OCI-LY7 (cell line): ENCODE measurements at regions not wholly inside any gene's neighbourhood (a gene's known extent, or its start where the extent isn't known, plus 50 kb on each side); places are given as distances from the start of the nearest gene placed in this dataset.
A peak's percentile ranks its signal among the peaks of the same experiment; 100 is the strongest.

Source experiments
- BruUV-seq: library from RNA; stranded (reverse); fragments of 400-500 nt; replicated peaks from 2 replicates; lab custom pipeline; 2021; lab: Mats Ljungman, UMichigan
- CTCF ChIA-PET: fragments of 300-600 bp; sonication (Branson Sonifier 250); formaldehyde crosslinking; loops from one replicate; lab custom pipeline; 2022; ENCODE audit warnings: antibody characterized with exemption; ENCODE audit not compliant: unreplicated experiment; lab: Charles Lee
- POLR2A ChIA-PET: fragments of 300-600 bp; sonication (Branson Sonifier 250); formaldehyde crosslinking; loops from one replicate; lab custom pipeline; 2022; ENCODE audit warnings: antibody characterized with exemption; lab: Charles Lee
- DNase-seq: peaks from one replicate; pipeline ENCODE4 v3.0.0-alpha.2; 2015; ENCODE audit warnings: low spot score
- H2AFZ ChIP-seq: fragments of 200-600 bp; sonication (generic), shearing (Covaris generic); 2 replicates; pipeline ENCODE4 v1.6.1; 2014; ENCODE audit warnings: mild to moderate bottlenecking, antibody characterized with exemption, low read length, moderate library complexity
- H3K27ac ChIP-seq: fragments of 200-600 bp; sonication (generic); 2 replicates; pipeline ENCODE4 v1.5.1; 2014; ENCODE audit warnings: mixed run types, low read depth, mild to moderate bottlenecking, moderate library complexity, low read length, inconsistent platforms; ENCODE audit not compliant: poor library complexity, severe bottlenecking
- H3K36me3 ChIP-seq: fragments of 200-600 bp; sonication (generic); 2 replicates; pipeline ENCODE4 v1.6.1; 2014; ENCODE audit warnings: mild to moderate bottlenecking, antibody characterized with exemption, low read length, moderate library complexity, mixed read lengths; ENCODE audit not compliant: insufficient read depth
- H3K4me1 ChIP-seq: fragments of 200-600 bp; sonication (generic); 2 replicates; pipeline ENCODE4 v1.5.1; 2014; ENCODE audit warnings: mild to moderate bottlenecking, low read length; ENCODE audit not compliant: insufficient read depth, poor library complexity, severe bottlenecking
- H3K4me2 ChIP-seq: fragments of 200-600 bp; sonication (generic); 2 replicates; pipeline ENCODE4 v1.6.1; 2014; ENCODE audit warnings: mild to moderate bottlenecking, low read length
- H3K4me3 ChIP-seq: fragments of 200-600 bp; sonication (generic); 2 replicates; pipeline ENCODE4 v1.5.1; 2014; ENCODE audit warnings: mild to moderate bottlenecking, low read depth, low read length; ENCODE audit not compliant: poor library complexity, severe bottlenecking
- H3K79me2 ChIP-seq: fragments of 200-600 bp; sonication (generic); 2 replicates; pipeline ENCODE4 v1.6.1; 2016; ENCODE audit warnings: low read depth, mild to moderate bottlenecking, low read length, moderate library complexity, mixed read lengths; ENCODE audit not compliant: insufficient read depth
- H3K9me2 ChIP-seq: fragments of 200-600 bp; sonication (generic); 2 replicates; pipeline ENCODE4 v1.6.1; 2016; ENCODE audit warnings: mild to moderate bottlenecking, low read length, mixed read lengths; ENCODE audit not compliant: insufficient read depth
- H3K9me3 ChIP-seq: fragments of 200-600 bp; sonication (generic); 2 replicates; pipeline ENCODE4 v1.6.1; 2014; ENCODE audit warnings: mild to moderate bottlenecking, mixed run types, low read length, mixed read lengths
- H4K20me1 ChIP-seq: fragments of 200-600 bp; sonication (generic); 2 replicates; pipeline ENCODE4 v1.6.1; 2014; ENCODE audit warnings: mild to moderate bottlenecking, antibody characterized with exemption, low read length, moderate library complexity, mixed read lengths; ENCODE audit not compliant: insufficient read depth
- CTCF ChIP-seq: fragments of 200-600 bp; sonication (generic); conservative IDR thresholded peaks from 2 replicates; pipeline ENCODE4 v1.5.1; 2014; ENCODE audit warnings: mild to moderate bottlenecking, antibody characterized with exemption, low read length, moderate library complexity, mixed read lengths
- EZH2phosphoT487 ChIP-seq: fragments of 200-600 bp; sonication (generic); IDR thresholded peaks from 2 replicates; pipeline ENCODE4 v1.6.1; 2018; ENCODE audit warnings: low read depth, borderline replicate concordance, mild to moderate bottlenecking, mixed run types, antibody characterized with exemption, low read length, moderate library complexity, mixed read lengths
- intact Hi-C: fragments of 100-400 bp; cut with micrococcal nuclease; formaldehyde crosslinking; loops from one replicate; pipeline ENCODE4 v1.10.0; 2022; ENCODE audit not compliant: unreplicated experiment

GRCh38 chr4:129208481-129208880 lies 112.5 kb downstream of the C4orf33 start:
- no peak overlapping the region for H3K4me2 ChIP-seq
- no peaks in the 10 kb centered on the region for H3K36me3 ChIP-seq
- H3K27ac ChIP-seq = no peak overlapping the region
- ChIA-PET CTCF (no interaction called here), POLR2A (no interaction called here)
- no peaks in the 10 kb centered on the region for H3K9me2 ChIP-seq
- no peak for DNase-seq
- intact Hi-C loops = no loop called here
- no peaks in the 10 kb centered on the region for H3K9me3 ChIP-seq
- H3K4me3 ChIP-seq = no peak overlapping the region
- no peaks in the 10 kb centered on the region for H4K20me1 ChIP-seq
- H3K4me1 ChIP-seq = no peaks in the 10 kb centered on the region
- TF ChIP-seq CTCF = no peak
- no peak for TF ChIP-seq EZH2phosphoT487
- BruUV-seq = no TSS peak
- H3K79me2 ChIP-seq = no peaks in the 10 kb centered on the region
- H2AFZ ChIP-seq = no peak overlapping the region

GRCh38 chr4:129213692-129214091 lies 117.7 kb downstream of the C4orf33 start:
- Histone ChIP-seq H3K27ac (no peak overlapping the region), H2AFZ (no peak overlapping the region), H3K36me3 (no peaks in the 10 kb centered on the region), H3K9me3 (no peaks in the 10 kb centered on the region), H3K4me1 (no peaks in the 10 kb centered on the region), H3K4me2 (no peak overlapping the region), H4K20me1 (no peaks in the 10 kb centered on the region), H3K9me2 (no peaks in the 10 kb centered on the region), H3K4me3 (no peak overlapping the region), H3K79me2 (no peaks in the 10 kb centered on the region)
- no peak for DNase-seq
- POLR2A ChIA-PET = interaction anchor here (0.6 kb wide), 1 partner anchor 9 kb away, joined by 3 read pairs; no protein-coding TSS in a partner anchor
- intact Hi-C loops = no loop called here
- no TSS peak for BruUV-seq
- TF ChIP-seq CTCF (no peak), EZH2phosphoT487 (no peak)
- CTCF ChIA-PET = no interaction called here

GRCh38 chr4:129218360-129218759 lies 122.4 kb downstream of the C4orf33 start:
- Histone ChIP-seq H4K20me1 (no peaks in the 10 kb centered on the region), H2AFZ (no peak overlapping the region), H3K9me3 (no peaks in the 10 kb centered on the region), H3K27ac (no peak overlapping the region), H3K4me3 (no peak overlapping the region), H3K4me1 (no peaks in the 10 kb centered on the region), H3K79me2 (no peaks in the 10 kb centered on the region), H3K9me2 (no peaks in the 10 kb centered on the region), H3K4me2 (no peak overlapping the region), H3K36me3 (no peaks in the 10 kb centered on the region)
- ChIA-PET CTCF (no interaction called here), POLR2A (interaction anchor here (1.2 kb wide), 1 partner anchor 289 kb away, joined by 4 read pairs; no protein-coding TSS in a partner anchor)
- 0 out of 2 replicates have a peak, but pooled peaks have one; percentile 9 for TF ChIP-seq CTCF
- no peak for TF ChIP-seq EZH2phosphoT487
- no peak for DNase-seq
- intact Hi-C loops = no loop called here
- no TSS peak for BruUV-seq
